Urinary bladder (tissue), 3 donors: ENCODE measurements at regions not wholly inside any gene's neighbourhood (a gene's known extent, or its start where the extent isn't known, plus 50 kb on each side); places are given as distances from the start of the nearest gene placed in this dataset.
"Not testable (repeated sequence)": the region's sequence is repeated elsewhere in the genome, so short reads cannot be mapped to it uniquely, and the experiment has no call there.

Source experiments
- DNase-seq: peaks from one replicate; pipeline ENCODE4 v3.0.0-alpha.2; 2015; ENCODE audit errors: extremely low spot score
- H3K27ac ChIP-seq: one replicate; pipeline ENCODE4 v1.5.1; 2013; ENCODE audit warnings: low read depth, mild to moderate bottlenecking, moderate library complexity
- H3K36me3 ChIP-seq: one replicate; pipeline ENCODE4 v1.6.1; 2013; ENCODE audit warnings: mild to moderate bottlenecking, moderate library complexity; ENCODE audit not compliant: insufficient read depth
- H3K4me1 ChIP-seq: one replicate; pipeline ENCODE4 v1.6.1; 2013; ENCODE audit warnings: mild to moderate bottlenecking, moderate library complexity; ENCODE audit not compliant: insufficient read depth
- H3K4me3 ChIP-seq: one replicate; pipeline ENCODE4 v1.5.1; 2013; ENCODE audit warnings: low read depth, low read length
- WGBS: extraction: QIAGEN DNeasy Blood & Tissue Kit; methylation state at CpG from one replicate; pipeline ENCODE4 v1.1.7; 2013; 5-methylcytosine and 5-hydroxymethylcytosine counted together
- donor health status: healthy with polysubstance abuse.
- donor health status: healthy.

DNA sequence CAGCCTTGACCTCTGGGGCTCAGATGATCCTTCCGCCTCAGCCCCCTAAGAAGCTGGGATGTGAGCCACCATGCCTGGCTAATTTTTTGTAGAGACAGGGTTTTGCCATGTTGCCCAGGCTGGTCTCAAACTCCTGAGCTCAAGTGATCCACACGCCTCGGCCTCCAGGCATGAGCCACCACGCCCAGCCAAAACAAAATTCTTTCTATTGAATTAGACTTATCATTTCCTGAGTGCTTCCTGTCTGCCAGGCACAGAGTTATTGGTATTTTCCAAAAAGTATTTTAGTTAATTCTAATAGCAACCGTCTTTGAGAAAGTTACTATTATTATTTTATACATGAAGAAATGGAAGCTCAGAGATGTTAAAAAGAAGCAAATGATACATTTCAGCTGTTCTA is 61.4 kb upstream of the LMO2 start:
- Histone ChIP-seq H3K27ac (no peak overlapping the region), H3K4me3 (no peak overlapping the region), H3K4me1 (peaks cover 1% of the 10 kb centered on the region), H3K36me3 (no peaks in the 10 kb centered on the region)
- 66% methylated on average over 5 of the region's 5 CpGs for WGBS
- DNase-seq = no peak

DNA sequence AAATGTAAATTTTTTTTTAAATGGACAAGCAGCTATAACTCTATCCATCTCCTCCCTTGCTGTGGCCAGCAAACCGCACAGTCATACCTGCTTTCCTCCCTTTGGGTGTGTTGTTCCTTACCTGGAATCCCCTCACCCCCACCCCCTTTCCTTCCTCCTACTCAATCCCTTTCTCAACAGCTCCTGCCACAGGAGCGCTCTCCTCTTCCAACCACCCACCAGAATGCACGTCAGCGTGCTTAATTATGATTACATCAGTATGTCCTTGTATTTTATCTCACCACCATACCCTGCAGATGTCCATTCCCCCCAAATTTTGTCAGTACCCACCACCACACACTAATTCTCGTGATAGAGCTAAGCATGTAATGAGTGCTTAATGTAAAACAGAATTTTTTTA is 60.9 kb upstream of the LMO2 start:
- DNase-seq = no peak
- Histone ChIP-seq H3K4me1 (peaks cover 1% of the 10 kb centered on the region), H3K27ac (no peak overlapping the region), H3K4me3 (no peak overlapping the region), H3K36me3 (no peaks in the 10 kb centered on the region)
- 78% methylated on average over 5 of the region's 5 CpGs for WGBS

DNA sequence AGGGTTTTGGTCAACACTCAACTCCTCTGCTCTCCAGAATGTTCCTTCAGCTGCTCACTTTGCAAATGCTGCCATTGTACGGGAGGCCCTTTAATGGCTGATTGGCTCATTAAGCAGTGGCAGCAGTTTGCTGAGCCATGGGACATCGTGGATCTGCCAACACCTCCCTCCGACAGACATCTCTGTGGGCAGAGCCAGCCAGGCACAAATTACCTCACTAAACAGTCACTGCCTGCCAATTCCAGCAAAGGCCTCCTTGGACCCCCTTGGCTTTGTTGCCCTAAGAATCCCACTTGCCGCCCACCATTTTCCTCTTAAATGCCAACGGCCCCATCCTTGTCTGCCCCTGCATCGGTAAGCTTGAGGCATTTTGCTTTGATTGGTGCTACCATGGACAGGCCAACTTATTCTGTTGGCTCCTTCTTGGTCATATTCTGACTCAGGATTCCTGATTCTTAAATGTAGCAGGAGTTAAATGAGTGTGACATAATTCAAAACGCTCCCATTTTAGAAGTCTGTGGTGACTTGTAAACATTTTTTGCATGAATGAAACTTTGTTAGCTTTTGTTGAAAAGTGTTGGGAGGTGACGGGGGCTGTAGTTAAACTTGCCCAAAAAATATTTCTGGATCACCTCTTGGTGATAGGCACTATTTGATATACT is 57.5 kb upstream of the LMO2 start:
- 84% methylated on average over 8 of the region's 8 CpGs for WGBS
- no peaks in the 10 kb centered on the region for H3K36me3 ChIP-seq
- no peak overlapping the region for H3K27ac ChIP-seq
- no peaks in the 10 kb centered on the region for H3K4me1 ChIP-seq
- no peak overlapping the region for H3K4me3 ChIP-seq
- no peak for DNase-seq

DNA sequence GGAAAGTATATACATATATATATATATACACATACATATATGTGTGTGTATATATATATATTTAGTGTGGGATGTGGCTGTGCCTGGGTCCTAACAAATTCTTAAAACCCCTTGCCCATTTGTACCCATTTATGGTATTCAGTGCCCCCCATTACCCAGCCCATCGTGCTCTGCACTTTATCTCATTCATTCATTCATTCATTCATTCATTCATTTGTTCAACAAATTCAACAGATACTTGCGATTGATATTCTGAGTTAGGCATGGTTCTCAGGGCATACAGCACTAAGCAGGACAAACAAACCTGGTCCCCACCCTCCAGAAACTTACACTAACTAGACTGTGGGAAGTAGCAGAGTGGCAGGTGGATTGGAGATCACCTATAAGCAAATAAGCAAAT is 56.6 kb upstream of the LMO2 start:
- Histone ChIP-seq H3K4me3 (no peak overlapping the region), H3K4me1 (no peaks in the 10 kb centered on the region), H3K36me3 (no peaks in the 10 kb centered on the region), H3K27ac (no peak overlapping the region)
- no peak for DNase-seq
- WGBS = 72% methylated on average over 2 of the region's 2 CpGs

DNA sequence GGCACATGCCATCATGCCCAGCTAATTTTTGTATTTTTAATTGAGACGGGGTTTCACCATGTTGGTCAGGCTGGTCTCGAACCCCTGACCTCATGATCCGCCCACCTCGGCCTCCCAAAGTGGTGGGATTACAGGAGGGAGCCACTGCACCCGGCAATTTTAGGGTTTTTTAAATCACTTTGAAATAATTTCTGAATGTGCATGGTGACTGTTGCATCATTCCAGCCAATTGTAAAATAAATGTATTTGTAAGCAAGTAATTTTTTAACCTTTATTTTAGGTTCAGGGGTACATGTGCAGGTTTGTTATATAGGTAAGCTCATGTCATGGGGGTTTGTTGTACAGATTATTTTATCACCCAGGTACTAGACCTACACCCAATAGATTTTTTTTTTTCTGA is 56.0 kb upstream of the LMO2 start:
- H3K4me3 ChIP-seq, H3K4me1 ChIP-seq, DNase-seq, H3K27ac ChIP-seq, H3K36me3 ChIP-seq: not testable (repeated sequence)
- 91% methylated on average over 5 of the region's 5 CpGs for WGBS

DNA sequence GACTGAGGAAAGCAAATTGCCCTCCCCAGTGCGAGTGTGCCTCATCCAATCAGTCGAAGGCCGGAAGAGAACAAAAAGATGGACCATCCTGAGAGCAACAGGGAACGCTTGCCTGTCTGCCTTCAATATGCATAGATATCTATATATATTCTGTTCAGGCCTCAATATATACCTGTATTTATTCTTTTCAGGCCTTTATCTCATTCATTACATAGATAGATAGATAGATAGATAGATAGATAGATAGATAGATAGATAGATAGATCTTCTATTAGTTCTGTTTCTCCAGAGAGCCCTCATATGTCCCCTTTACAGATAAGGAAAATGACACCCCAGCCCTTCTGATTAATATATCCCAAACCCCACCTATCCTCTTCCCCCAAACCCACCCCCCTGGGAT is 55.1 kb upstream of the LMO2 start:
- Histone ChIP-seq H3K27ac (no peak overlapping the region), H3K36me3 (no peaks in the 10 kb centered on the region), H3K4me3 (no peak overlapping the region), H3K4me1 (no peaks in the 10 kb centered on the region)
- WGBS = 86% methylated on average over 4 of the region's 4 CpGs
- no peak for DNase-seq

DNA sequence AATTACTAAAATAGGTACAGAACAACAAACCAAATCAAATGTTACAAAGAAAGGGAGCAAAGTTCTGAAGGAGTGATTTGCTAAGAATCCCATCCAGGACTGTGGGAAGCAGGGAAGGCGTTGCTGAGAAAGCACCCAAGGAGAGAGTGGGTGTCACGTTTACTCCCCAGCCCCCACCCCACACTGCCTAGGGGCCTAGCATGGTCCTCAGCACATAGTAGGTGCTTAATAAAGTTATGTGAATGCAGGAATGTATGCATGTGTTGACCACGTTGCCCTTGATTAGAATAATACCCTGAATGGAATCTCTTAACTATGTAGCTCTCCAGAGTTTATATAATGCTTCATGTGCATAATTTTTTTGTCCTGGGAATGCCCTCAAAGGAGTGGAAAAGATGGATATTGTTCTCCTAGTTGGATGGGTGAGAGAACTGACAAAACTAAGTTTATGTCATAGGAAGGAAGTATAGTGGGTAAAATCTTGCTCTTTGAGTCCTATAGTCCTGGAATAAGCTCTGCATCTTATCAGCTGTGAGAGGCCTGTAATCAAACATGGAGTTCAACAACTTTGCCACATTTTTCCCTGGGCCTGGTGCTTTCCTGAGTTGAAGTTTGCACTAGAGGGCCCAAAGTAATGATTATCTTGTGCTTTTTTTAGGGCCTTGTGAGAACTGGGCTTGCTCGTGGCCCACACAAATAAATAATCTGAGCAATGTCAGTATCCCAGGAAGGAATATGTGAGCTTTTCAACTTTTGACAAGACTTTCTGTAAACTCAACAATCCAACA is 53.8 kb upstream of the LMO2 start:
- 76% methylated on average over 4 of the region's 4 CpGs for WGBS
- Histone ChIP-seq H3K27ac (no peak overlapping the region), H3K36me3 (no peaks in the 10 kb centered on the region), H3K4me1 (no peaks in the 10 kb centered on the region), H3K4me3 (no peak overlapping the region)
- DNase-seq = no peak

DNA sequence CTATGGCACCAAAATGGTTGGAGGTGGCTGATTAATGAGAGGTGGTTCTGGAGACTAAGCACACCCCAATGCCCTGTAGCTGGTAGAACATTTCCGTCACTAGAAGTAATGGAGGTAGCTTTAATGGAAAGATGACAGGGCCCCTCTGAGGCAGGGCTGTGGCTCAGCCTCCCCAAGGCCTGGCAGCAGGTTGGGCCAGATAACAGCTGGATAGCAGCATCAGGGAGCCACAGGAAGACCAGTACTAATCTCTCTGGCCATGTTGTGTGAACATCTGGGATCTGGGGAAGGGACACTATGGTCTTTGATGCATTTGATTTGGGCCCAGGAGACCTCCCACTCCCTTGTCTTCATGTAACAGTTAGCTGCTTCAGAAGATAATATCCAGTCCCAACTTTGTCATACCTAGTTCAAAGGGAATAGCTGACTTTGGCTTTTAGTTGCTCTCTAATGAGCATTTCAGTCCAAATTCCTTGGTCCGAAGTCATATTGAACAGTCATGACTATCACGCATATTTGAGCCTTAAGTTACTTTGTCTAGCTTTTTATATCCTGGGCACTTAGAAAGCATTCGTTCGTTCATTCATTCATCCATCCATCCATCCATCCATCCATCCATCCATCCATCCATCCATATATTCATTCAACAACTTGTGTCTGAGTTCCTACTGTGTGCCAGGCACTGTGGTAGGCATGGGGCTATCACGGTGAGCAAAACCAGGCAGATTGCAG is 53.0 kb upstream of the LMO2 start:
- H3K36me3 ChIP-seq = no peaks in the 10 kb centered on the region
- H3K27ac ChIP-seq = no peak overlapping the region
- no peak for DNase-seq
- H3K4me3 ChIP-seq = no peak overlapping the region
- no peaks in the 10 kb centered on the region for H3K4me1 ChIP-seq
- 94% methylated on average over 6 of the region's 6 CpGs for WGBS

DNA sequence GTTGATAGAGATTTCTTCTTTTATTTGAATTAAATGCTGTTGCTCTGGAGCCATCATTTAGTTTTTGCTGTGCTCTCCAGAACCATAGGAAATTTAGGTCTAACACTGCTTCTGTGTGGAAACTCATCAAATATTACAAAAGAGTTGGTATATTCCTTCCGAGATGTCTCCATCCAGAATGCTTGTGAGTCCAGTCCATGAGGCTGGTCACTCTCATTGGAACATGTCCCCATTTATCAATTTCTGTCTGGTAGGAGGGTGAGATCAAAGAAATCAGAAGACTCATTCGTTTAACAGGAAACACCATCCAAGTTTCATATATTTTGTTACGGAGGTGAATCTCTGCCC is 52.4 kb upstream of the LMO2 start:
- Histone ChIP-seq H3K36me3 (no peaks in the 10 kb centered on the region), H3K27ac (no peak overlapping the region), H3K4me3 (no peak overlapping the region), H3K4me1 (no peaks in the 10 kb centered on the region)
- DNase-seq = no peak
- WGBS = 94% methylated on average over 3 of the region's 3 CpGs

DNA sequence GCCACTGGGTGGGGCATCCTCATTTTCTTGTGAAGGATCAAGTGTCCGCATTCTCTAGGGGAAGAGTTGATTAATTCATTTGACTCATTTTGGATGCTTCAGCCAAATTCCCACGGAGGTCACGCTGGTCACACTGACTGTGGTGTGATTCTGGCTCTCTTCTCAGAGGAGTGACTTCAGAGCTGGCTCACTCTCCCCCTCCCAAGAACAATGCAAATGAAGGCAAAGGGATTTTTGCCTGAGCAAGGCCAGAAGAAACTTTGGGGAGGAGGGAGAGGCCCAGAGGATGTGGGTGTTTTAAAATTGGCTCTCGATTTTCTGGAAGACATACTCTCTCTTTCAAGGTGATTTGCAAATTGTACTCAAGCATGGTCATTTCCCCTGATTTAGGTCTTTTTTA is 51.1 kb upstream of the LMO2 start:
- Histone ChIP-seq H3K4me3 (no peak overlapping the region), H3K36me3 (no peaks in the 10 kb centered on the region), H3K4me1 (no peaks in the 10 kb centered on the region), H3K27ac (no peak overlapping the region)
- WGBS = 46% methylated on average over 4 of the region's 4 CpGs
- DNase-seq = no peak

DNA sequence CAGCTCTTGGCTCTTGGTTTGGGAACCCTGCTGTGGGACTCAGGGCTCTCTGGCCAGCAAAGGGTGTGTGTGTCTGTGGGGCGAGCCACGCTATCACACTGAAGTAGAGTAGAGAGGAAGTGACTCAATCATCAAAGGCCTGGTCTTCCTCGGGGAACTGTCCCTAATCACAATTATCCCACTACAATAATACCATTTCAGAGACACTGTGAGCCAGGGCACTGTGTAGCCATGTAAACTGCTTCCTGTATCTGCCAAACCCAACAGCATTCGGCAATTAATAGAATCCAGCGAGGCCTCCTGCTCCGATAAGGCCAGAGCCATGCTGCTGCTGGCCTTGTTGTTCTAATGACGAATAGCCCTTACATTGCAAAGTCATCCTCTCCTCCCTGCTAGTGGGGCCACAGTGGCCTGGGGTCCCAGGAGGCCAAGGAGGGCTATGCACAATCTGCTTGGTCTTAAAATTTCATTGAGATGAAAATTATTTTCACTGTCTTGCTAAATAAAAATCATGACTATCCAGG is 49.8 kb upstream of the LMO2 start:
- 52% methylated on average over 7 of the region's 7 CpGs for WGBS
- no peak for DNase-seq
- Histone ChIP-seq H3K36me3 (no peaks in the 10 kb centered on the region), H3K27ac (no peak overlapping the region), H3K4me3 (no peak overlapping the region), H3K4me1 (no peaks in the 10 kb centered on the region)
